ENCODE measurements at regions not wholly inside any gene's neighbourhood (a gene's known extent, or its start where the extent isn't known, plus 50 kb on each side); places are given as distances from the start of the nearest gene placed in this dataset.
"Not testable (repeated sequence)": the region's sequence is repeated elsewhere in the genome, so short reads cannot be mapped to it uniquely, and the experiment has no call there.

GRCh38 chr5:36813249-36813648 is 63.3 kb upstream of the NIPBL start:
- not testable (repeated sequence) for TF ChIP-seq CTCF (conservative IDR thresholded peaks at IDR 0.05; ENCODE audit: low read depth, low read length); EZH2 (IDR thresholded peaks at IDR 0.05; ENCODE audit: low read length, unreplicated experiment); EZH2phosphoT487 (IDR thresholded peaks at IDR 0.05; ENCODE audit: borderline replicate concordance, low read length)

Measured in PC-3 (cell line).